GM10266 (cell line): ENCODE measurements at regions not wholly inside any gene's neighbourhood (a gene's known extent, or its start where the extent isn't known, plus 50 kb on each side); places are given as distances from the start of the nearest gene placed in this dataset.

Experiments used
- DNase-seq: peaks from one replicate; pipeline ENCODE4 v3.0.0; 2012; ENCODE audit errors: extremely low spot score
- TF ChIP-seq, protein P1 (sequence below): IDR thresholded peaks from 2 replicates; pipeline ENCODE4 v1.5.1; 2012; ENCODE audit warnings: mild to moderate bottlenecking, low read depth; ENCODE audit not compliant: control insufficient read depth, insufficient read depth; ENCODE audit errors: missing control alignments

DNA sequence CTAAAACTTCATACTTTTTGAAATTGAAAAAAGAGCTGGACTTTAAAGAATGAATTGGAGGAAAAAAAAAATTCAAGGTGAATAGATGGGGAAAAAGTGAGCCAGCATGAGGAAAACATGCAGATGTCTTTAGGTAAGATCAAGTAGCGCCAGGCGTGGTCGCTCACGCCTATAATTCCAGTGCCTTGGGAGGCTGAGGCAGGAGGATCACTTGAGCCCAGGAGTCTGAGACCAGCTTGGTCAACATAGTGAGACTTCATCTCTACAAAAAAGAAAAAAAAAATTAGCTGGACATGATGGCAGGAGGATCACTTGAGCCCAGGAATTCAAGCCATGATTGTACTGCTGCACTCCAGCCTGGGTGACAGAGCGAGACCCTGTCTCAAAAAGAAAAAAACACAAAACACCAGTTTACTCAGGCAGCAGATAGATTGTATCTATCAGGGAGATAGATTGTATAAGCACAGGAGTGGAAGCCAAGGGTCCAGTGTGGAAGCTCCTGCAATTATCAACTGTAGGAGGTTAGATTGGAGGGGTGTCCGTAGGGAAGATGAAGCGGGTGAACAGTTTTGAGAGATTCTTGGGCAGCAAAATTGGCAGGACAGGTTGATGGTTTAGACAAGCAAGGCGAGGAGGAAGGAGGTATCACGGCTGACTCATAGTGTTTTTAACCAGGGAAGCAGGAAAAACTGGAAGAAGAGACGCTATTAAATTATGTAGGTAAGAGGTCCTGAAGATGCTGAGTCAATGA lies 97.6 kb upstream of the ZNF217 start:
- no peak for DNase-seq
- TF ChIP-seq, protein P1, sequence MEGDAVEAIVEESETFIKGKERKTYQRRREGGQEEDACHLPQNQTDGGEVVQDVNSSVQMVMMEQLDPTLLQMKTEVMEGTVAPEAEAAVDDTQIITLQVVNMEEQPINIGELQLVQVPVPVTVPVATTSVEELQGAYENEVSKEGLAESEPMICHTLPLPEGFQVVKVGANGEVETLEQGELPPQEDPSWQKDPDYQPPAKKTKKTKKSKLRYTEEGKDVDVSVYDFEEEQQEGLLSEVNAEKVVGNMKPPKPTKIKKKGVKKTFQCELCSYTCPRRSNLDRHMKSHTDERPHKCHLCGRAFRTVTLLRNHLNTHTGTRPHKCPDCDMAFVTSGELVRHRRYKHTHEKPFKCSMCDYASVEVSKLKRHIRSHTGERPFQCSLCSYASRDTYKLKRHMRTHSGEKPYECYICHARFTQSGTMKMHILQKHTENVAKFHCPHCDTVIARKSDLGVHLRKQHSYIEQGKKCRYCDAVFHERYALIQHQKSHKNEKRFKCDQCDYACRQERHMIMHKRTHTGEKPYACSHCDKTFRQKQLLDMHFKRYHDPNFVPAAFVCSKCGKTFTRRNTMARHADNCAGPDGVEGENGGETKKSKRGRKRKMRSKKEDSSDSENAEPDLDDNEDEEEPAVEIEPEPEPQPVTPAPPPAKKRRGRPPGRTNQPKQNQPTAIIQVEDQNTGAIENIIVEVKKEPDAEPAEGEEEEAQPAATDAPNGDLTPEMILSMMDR, result no peak

DNA sequence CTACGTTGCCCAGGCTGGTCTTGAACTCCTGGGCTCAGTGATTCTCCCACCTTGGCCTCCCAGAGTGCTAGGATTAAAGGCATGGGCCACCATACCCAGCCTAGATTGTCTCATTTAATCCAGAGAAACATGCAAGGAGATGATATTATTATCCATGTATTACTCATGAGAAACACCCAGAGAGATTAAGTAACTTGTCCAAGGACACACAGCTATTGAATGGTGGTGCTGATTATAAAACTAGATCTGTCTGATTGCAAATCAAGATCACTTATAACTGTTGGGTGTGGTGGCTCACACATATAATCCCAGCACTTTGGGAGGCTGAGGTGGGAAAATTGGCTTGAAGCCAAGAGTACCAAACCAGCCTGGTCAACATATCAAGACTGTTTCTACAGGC lies 94.4 kb upstream of the ZNF217 start:
- DNase-seq, result no peak
- TF ChIP-seq, protein P1, result no peak

DNA sequence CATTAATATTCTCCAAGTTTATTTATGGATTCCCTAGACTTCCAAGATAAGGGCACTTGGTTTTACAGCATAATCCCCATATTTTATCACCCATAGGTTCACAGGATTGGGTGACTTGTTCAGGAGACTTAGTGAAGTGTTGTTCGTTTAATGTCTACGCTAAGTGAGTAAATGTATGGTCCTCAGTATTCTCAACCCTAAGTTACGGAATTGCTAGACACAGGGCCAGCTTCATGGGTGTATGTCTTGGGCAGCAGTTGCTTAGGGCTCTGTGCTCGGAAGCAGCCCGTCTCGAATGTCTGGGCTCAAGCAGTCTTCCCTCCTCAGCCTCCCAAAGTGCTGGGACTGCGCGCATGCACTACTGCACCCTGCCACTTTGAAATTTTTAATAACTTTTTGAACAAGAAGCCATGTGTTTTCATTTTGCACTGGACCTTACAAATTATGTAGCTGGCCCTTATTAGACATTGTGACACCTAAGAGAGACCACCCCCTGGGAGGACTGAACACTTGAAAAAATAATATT lies 91.5 kb upstream of the ZNF217 start:
- DNase-seq, result no peak
- TF ChIP-seq, protein P1, result no peak

DNA sequence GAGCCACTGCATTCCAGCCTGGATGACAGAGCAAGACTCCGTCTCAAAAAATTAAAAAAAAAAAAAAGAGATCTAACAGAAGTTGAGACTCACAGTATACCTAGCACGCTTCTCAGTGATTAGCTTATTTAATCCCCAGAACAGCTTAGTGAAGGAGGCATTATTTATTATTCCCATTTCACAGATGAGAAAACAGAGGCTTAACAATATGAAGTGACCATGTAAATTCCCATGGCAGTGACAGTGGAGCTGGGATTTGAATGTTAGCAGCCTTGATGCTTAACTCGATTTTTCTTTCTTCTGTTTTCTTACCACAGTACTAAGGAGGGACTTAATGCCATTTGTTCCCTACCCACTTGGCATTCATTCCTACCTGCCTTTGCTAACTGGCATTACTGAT lies 89.9 kb upstream of the ZNF217 start:
- no peak for DNase-seq
- TF ChIP-seq, protein P1, result no peak

DNA sequence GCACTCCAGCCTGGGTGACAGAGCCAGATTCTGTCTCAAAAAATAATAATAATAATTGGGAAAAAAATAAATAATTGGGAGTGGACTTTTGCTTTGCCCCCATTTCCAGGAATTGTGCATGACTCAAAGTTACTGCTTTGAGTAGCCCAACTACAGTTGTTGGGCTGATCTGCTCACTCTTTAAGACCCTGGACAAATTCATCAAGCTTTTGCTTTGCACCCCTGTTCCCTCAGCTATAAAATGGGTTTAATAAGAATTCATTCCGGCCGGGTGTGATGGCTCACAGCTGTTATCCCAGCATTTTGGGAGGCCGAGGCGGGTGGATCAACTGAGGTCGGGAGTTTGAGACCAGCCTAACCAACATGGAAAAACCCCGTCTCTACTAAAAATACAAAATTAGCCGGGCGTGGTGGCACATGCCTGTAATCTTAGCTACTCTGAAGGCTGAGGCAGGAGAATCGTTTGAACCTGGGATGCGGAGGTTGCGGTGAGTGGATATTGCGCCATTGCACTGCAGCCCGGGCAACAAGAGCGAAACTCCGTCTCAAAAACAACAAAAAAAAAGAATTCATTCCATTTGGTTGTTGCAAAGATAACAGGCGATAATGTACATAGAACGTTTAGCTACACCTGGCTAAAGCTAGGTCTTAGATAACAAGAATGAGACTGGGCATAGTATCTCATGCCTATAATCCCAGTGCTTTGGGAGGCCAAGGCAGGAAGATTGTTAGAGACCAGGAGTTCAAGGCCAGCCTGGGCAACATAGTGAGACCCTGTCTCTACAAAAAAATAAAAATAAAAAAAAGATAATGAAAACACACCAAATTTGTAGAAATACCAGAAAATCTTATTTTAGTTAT lies 87.9 kb upstream of the ZNF217 start:
- no peak for DNase-seq
- TF ChIP-seq, protein P1, result no peak

DNA sequence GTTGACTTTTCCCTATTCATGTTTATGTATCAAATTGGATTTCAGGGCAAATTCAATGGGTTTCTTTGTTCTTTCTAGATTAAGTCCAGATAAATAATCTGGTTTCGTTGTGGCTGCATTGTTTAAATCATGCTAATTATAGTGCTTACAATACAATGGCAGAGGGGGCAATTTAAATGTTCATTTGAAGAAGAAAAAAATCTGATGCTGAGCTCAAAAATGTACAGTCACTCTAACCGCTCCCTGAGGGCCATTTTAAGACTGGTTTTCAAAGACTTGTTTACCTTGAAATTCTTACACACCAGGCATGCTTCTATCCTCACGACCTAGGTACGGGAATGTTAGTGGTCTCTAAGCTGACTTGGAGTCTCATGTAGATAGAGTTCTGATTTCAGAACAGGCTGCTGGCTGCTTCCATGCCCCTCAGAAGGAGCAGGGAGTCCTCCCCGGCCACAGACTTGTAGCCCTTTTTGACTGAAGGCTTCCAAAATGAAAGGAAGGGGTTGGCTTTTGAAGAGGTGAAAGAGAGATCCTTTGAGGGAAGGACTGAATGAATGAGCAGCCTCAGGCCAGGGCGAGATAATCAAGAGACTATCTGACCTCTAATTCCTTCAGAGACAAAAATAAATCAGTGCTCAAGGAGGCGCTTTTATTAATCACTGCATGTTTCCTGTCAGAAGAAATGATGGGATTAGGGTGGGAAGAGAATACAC lies 86.1 kb upstream of the ZNF217 start:
- TF ChIP-seq, protein P1, result no peak
- DNase-seq, result no peak
